CD4-positive, alpha-beta T cell (primary cell): ENCODE measurements at regions not wholly inside any gene's neighbourhood (a gene's known extent, or its start where the extent isn't known, plus 50 kb on each side); places are given as distances from the start of the nearest gene placed in this dataset.

Source experiments
- ATAC-seq: fragments of 200-7000 bp; cut with Tn5 transposase; one replicate; pipeline ENCODE4 v1.10.0; 2022; ENCODE audit warnings: mild to moderate bottlenecking; ENCODE audit not compliant: poor library complexity
- CTCF ChIA-PET: fragments of 350-600 bp; sonication (Branson Sonifier 250); formaldehyde crosslinking; loops from one replicate; lab custom pipeline; 2021; ENCODE audit warnings: antibody characterized with exemption, inconsistent platforms; lab: Charles Lee
- POLR2A ChIA-PET: fragments of 350-600 bp; sonication (Branson Sonifier 250); formaldehyde crosslinking; loops from one replicate; lab custom pipeline; 2021; ENCODE audit warnings: antibody characterized with exemption, inconsistent platforms; lab: Charles Lee
- DNase-seq, 14 experiments: peaks; one replicate each; pipeline ENCODE4 v3.0.0-alpha.2; 2013 to 2020; ENCODE audit warnings: mixed read lengths in 2 of 14
- H3K27ac ChIP-seq, 2 donors: one replicate each; pipeline versions ENCODE4 v1.5.1 to v1.7.0; 2013; ENCODE audit warnings: low read length in 2 of 2, low read depth in 1 of 2, mild to moderate bottlenecking in 1 of 2
- H3K27me3 ChIP-seq, 2 experiments: 1 replicate in 1 of 2; 2 replicates in 1 of 2; pipeline versions ENCODE4 v1.6.1 to v1.7.0; 2013; ENCODE audit warnings: low read length in 2 of 2, control low read depth in 1 of 2, mild to moderate bottlenecking in 1 of 2, moderate library complexity in 1 of 2; ENCODE audit not compliant: insufficient read depth in 2 of 2, control insufficient read depth in 1 of 2
- H3K36me3 ChIP-seq: one replicate; pipeline ENCODE4 v1.6.1; 2013; ENCODE audit warnings: low read length, control low read depth; ENCODE audit not compliant: insufficient read depth
- H3K4me1 ChIP-seq: one replicate; pipeline ENCODE4 v1.6.1; 2013; ENCODE audit warnings: low read length, control low read depth; ENCODE audit not compliant: insufficient read depth
- H3K4me3 ChIP-seq: one replicate; pipeline ENCODE4 v1.5.1; 2013; ENCODE audit warnings: mild to moderate bottlenecking, low read length, moderate library complexity
- H3K9me3 ChIP-seq, 2 experiments: 1 replicate in 1 of 2; 2 replicates in 1 of 2; pipeline versions ENCODE4 v1.6.1 to v1.7.0; 2013; ENCODE audit warnings: low read length in 2 of 2, mild to moderate bottlenecking in 2 of 2, control low read depth in 1 of 2, moderate library complexity in 1 of 2; ENCODE audit not compliant: control insufficient read depth in 1 of 2, insufficient read depth in 1 of 2
- H3K27ac Mint-ChIP-seq: one replicate; pipeline ENCODE4 v1.8.0; 2020; ENCODE audit warnings: mixed read lengths
- H3K27me3 Mint-ChIP-seq: one replicate; pipeline ENCODE4 v1.8.0; 2021; ENCODE audit warnings: mixed read lengths
- H3K36me3 Mint-ChIP-seq: one replicate; pipeline ENCODE4 v1.8.0; 2021; ENCODE audit warnings: low read depth, mixed read lengths
- H3K4me1 Mint-ChIP-seq: one replicate; pipeline ENCODE4 v1.8.0; 2021; ENCODE audit warnings: low read depth, mixed read lengths
- H3K4me3 Mint-ChIP-seq: one replicate; pipeline ENCODE4 v1.8.0; 2020; ENCODE audit warnings: mild to moderate bottlenecking, mixed read lengths
- H3K9me3 Mint-ChIP-seq: one replicate; pipeline ENCODE4 v1.8.0; 2020; ENCODE audit warnings: mixed read lengths
- CTCF ChIP-seq: fragments of 200-600 bp; IDR thresholded peaks from one replicate; pipeline ENCODE4 v1.8.0; 2022; ENCODE audit warnings: antibody characterized with exemption, mild to moderate bottlenecking
- intact Hi-C, 2 experiments: fragments of 100-400 bp; cut with DNase I in 1 of 2; cut with micrococcal nuclease in 1 of 2; formaldehyde crosslinking; loops; one replicate each; pipeline versions ENCODE4 v1.15.1 to v1.9.0; 2023 to 2025; cut with DNase I, micrococcal nuclease

- Histone ChIP-seq H3K4me3 (no peak overlapping the region), H3K27ac (no peak overlapping the region), H3K36me3 (no peaks in the 10 kb centered on the region), H3K4me1 (no peaks in the 10 kb centered on the region), H3K27me3 (no peaks in the 10 kb centered on the region), H3K9me3 (no peaks in the 10 kb centered on the region)
- CTCF ChIA-PET = no interaction called here
- no peak for ATAC-seq
- Mint-ChIP-seq H3K4me3 (no peak overlapping the region), H3K4me1 (no peaks in the 10 kb centered on the region), H3K27ac (no peak overlapping the region), H3K36me3 (no peaks in the 10 kb centered on the region), H3K27me3 (no peaks in the 10 kb centered on the region), H3K9me3 (no peaks in the 10 kb centered on the region)
- POLR2A ChIA-PET = no interaction called here
- intact Hi-C loops = no loop called here
- DNase-seq = no peak
- no peak for TF ChIP-seq CTCF
Measured at GRCh38 chr7:110224643-110225042, 866.3 kb upstream of the LRRN3 start.

- no peaks in the 10 kb centered on the region for H3K27me3 ChIP-seq
- ChIA-PET CTCF (no interaction called here), POLR2A (no interaction called here)
- no peak overlapping the region for H3K4me3 ChIP-seq
- no peak overlapping the region for H3K27ac ChIP-seq
- Mint-ChIP-seq H3K27ac (no peak overlapping the region), H3K27me3 (no peaks in the 10 kb centered on the region), H3K36me3 (no peaks in the 10 kb centered on the region), H3K4me1 (no peaks in the 10 kb centered on the region), H3K4me3 (no peak overlapping the region), H3K9me3 (no peaks in the 10 kb centered on the region)
- no peaks in the 10 kb centered on the region for H3K4me1 ChIP-seq
- no peaks in the 10 kb centered on the region for H3K36me3 ChIP-seq
- TF ChIP-seq CTCF = no peak
- intact Hi-C loops = no loop called here
- no peak for ATAC-seq
- no peaks in the 10 kb centered on the region for H3K9me3 ChIP-seq
- DNase-seq = no peak
Measured at GRCh38 chr7:110246118-110246517, 844.8 kb upstream of the LRRN3 start.

- no peak for TF ChIP-seq CTCF
- Mint-ChIP-seq H3K27me3 (no peaks in the 10 kb centered on the region), H3K9me3 (no peaks in the 10 kb centered on the region), H3K4me1 (no peaks in the 10 kb centered on the region), H3K4me3 (no peak overlapping the region), H3K27ac (no peak overlapping the region), H3K36me3 (no peaks in the 10 kb centered on the region)
- DNase-seq = no peak
- ATAC-seq = no peak
- H3K27me3 ChIP-seq = no peaks in the 10 kb centered on the region
- intact Hi-C loops = loop anchor here in 1 of 2 experiments (5.0 kb wide), 1 partner anchor 901 kb away; no protein-coding TSS in a partner anchor
- POLR2A ChIA-PET = no interaction called here
- H3K27ac ChIP-seq = no peak overlapping the region
- no peaks in the 10 kb centered on the region for H3K36me3 ChIP-seq
- H3K9me3 ChIP-seq = no peaks in the 10 kb centered on the region
- no peaks in the 10 kb centered on the region for H3K4me1 ChIP-seq
- CTCF ChIA-PET = no interaction called here
- H3K4me3 ChIP-seq = no peak overlapping the region
Measured at GRCh38 chr7:110253093-110253492, 837.8 kb upstream of the LRRN3 start.
